ENCODE measurements at regions not wholly inside any gene's neighbourhood (a gene's known extent, or its start where the extent isn't known, plus 50 kb on each side); places are given as distances from the start of the nearest gene placed in this dataset.

GRCh38 chr7:41131956-41132355 is 570.9 kb downstream of the INHBA start:
- FAIRE-seq = no peak
- no peak for TF ChIP-seq CTCF (IDR thresholded peaks at IDR 0.05; ENCODE audit: insufficient read depth, missing control alignments)
- no peak for DNase-seq (ENCODE audit: insufficient read length, low spot score)

GRCh38 chr7:41130561-41131236 is 572.2 kb downstream of the INHBA start:
- DNase-seq (ENCODE audit: insufficient read length, low spot score) = no peak
- TF ChIP-seq CTCF (IDR thresholded peaks at IDR 0.05; ENCODE audit: insufficient read depth, missing control alignments) = no peak
- FAIRE-seq = no peak

- DNase-seq (ENCODE audit: insufficient read length, low spot score) = no peak
- TF ChIP-seq CTCF (IDR thresholded peaks at IDR 0.05; ENCODE audit: insufficient read depth, missing control alignments) = no peak
- no peak for FAIRE-seq
These were observed 572.8 kb downstream of the INHBA start for GRCh38 chr7:41130086-41130485.

GRCh38 chr7:41125343-41125742 is 577.5 kb downstream of the INHBA start:
- FAIRE-seq = no peak
- DNase-seq (ENCODE audit: insufficient read length, low spot score) = no peak
- no peak for TF ChIP-seq CTCF (IDR thresholded peaks at IDR 0.05; ENCODE audit: insufficient read depth, missing control alignments)

- FAIRE-seq = no peak
- TF ChIP-seq CTCF (IDR thresholded peaks at IDR 0.05; ENCODE audit: insufficient read depth, missing control alignments) = no peak
- DNase-seq (ENCODE audit: insufficient read length, low spot score) = no peak
These were observed 580.5 kb downstream of the INHBA start for GRCh38 chr7:41122256-41122987.

- FAIRE-seq = no peak
These were observed 581.7 kb downstream of the INHBA start for GRCh38 chr7:41121228-41121627.

More at GRCh38 chr7:41121228-41121627, 581.7 kb downstream of the INHBA start:
- DNase-seq (ENCODE audit: insufficient read length, low spot score) = no peak
- no peak for TF ChIP-seq CTCF (IDR thresholded peaks at IDR 0.05; ENCODE audit: insufficient read depth, missing control alignments)

Measured in D721Med (cell line).